Natural killer cell (primary cell): ENCODE measurements at regions not wholly inside any gene's neighbourhood (a gene's known extent, or its start where the extent isn't known, plus 50 kb on each side); places are given as distances from the start of the nearest gene placed in this dataset.

Experiments used
- ATAC-seq, 3 donors: fragments of 150-1000 bp in 2 of 3; fragments of 200-7000 bp in 1 of 3; cut with Tn5 transposase; 1 replicate in 1 of 3; 2 replicates in 2 of 3; pipeline ENCODE4 v1.10.0; 2021; ENCODE audit warnings: mild to moderate bottlenecking in 2 of 3, moderate library complexity in 2 of 3
- DNase-seq, 2 donors: peaks; one replicate each; pipeline versions ENCODE4 v3.0.0 to v3.0.0-alpha.2; 2013 to 2021; ENCODE audit warnings: mixed read lengths in 1 of 2
- H3K27ac ChIP-seq: one replicate; pipeline ENCODE4 v1.5.1; 2013; ENCODE audit warnings: mild to moderate bottlenecking, low read length
- H3K27me3 ChIP-seq: one replicate; pipeline ENCODE4 v1.6.1; 2013; ENCODE audit warnings: low read length; ENCODE audit not compliant: control insufficient read depth, insufficient read depth
- H3K36me3 ChIP-seq: one replicate; pipeline ENCODE4 v1.6.1; 2013; ENCODE audit warnings: low read length; ENCODE audit not compliant: control insufficient read depth, insufficient read depth
- H3K4me1 ChIP-seq: one replicate; pipeline ENCODE4 v1.6.1; 2013; ENCODE audit warnings: low read length; ENCODE audit not compliant: control insufficient read depth, insufficient read depth
- H3K4me3 ChIP-seq: one replicate; pipeline ENCODE4 v1.5.1; 2013; ENCODE audit warnings: low read length
- H3K9me3 ChIP-seq: one replicate; pipeline ENCODE4 v1.6.1; 2013; ENCODE audit warnings: low read length; ENCODE audit not compliant: control insufficient read depth, insufficient read depth
- H3K27ac Mint-ChIP-seq, 2 donors: one replicate each; pipeline ENCODE4 v1.8.0; 2022; ENCODE audit warnings: mild to moderate bottlenecking in 2 of 2, mixed read lengths in 2 of 2, moderate library complexity in 1 of 2
- H3K27me3 Mint-ChIP-seq, 2 donors: one replicate each; pipeline ENCODE4 v1.8.0; 2022; ENCODE audit warnings: low read depth in 2 of 2, mixed read lengths in 2 of 2
- H3K36me3 Mint-ChIP-seq: one replicate; pipeline ENCODE4 v1.8.0; 2022; ENCODE audit warnings: mixed read lengths
- H3K4me1 Mint-ChIP-seq, 2 donors: one replicate each; pipeline ENCODE4 v1.8.0; 2022; ENCODE audit warnings: mixed read lengths in 2 of 2
- H3K4me3 Mint-ChIP-seq: one replicate; pipeline ENCODE4 v1.8.0; 2022; ENCODE audit warnings: mild to moderate bottlenecking, moderate library complexity, mixed read lengths
- H3K9me3 Mint-ChIP-seq, 2 donors: one replicate each; pipeline ENCODE4 v1.8.0; 2022; ENCODE audit warnings: mixed read lengths in 2 of 2
- CTCF ChIP-seq: fragments of 200-600 bp; IDR thresholded peaks from one replicate; pipeline ENCODE4 v1.8.0; 2022; ENCODE audit warnings: antibody characterized with exemption
- WGBS: methylation state at CpG from one replicate; pipeline ENCODE4 v1.1.7; 2013; ENCODE audit warnings: missing lambda C conversion rate; ENCODE audit not compliant: insufficient coverage; 5-methylcytosine and 5-hydroxymethylcytosine counted together
- intact Hi-C: fragments of 100-400 bp; cut with micrococcal nuclease; formaldehyde crosslinking; loops from one replicate; pipeline ENCODE4 v1.14.2; 2022

- no peaks in the 10 kb centered on the region for H3K27me3 ChIP-seq
- no peak overlapping the region for H3K27ac Mint-ChIP-seq
- H3K27me3 Mint-ChIP-seq = peaks cover 0 to 2% of the 10 kb centered on the region in 2 donors
- no peaks in the 10 kb centered on the region for H3K4me1 Mint-ChIP-seq
- no peak for DNase-seq
- no peaks in the 10 kb centered on the region for H3K36me3 ChIP-seq
- H3K27ac ChIP-seq = no peak overlapping the region
- H3K4me3 ChIP-seq = no peak overlapping the region
- no peaks in the 10 kb centered on the region for H3K4me1 ChIP-seq
- intact Hi-C loops = no loop called here
- H3K4me3 Mint-ChIP-seq = no peak overlapping the region
- no peaks in the 10 kb centered on the region for H3K36me3 Mint-ChIP-seq
- no peak for TF ChIP-seq CTCF
- ATAC-seq = no peak
- H3K9me3 Mint-ChIP-seq = no peaks in the 10 kb centered on the region
- H3K9me3 ChIP-seq = no peaks in the 10 kb centered on the region
Measured at GRCh38 chr19:32177686-32178085, 167.7 kb upstream of the ZNF507 start.

- H3K27me3 ChIP-seq = no peaks in the 10 kb centered on the region
- WGBS = 75% methylated on average over 3 of the region's 5 CpGs
- no peaks in the 10 kb centered on the region for H3K36me3 Mint-ChIP-seq
- H3K4me3 Mint-ChIP-seq = no peak overlapping the region
- no peak overlapping the region for H3K27ac Mint-ChIP-seq
- intact Hi-C loops = no loop called here
- H3K4me1 ChIP-seq = no peaks in the 10 kb centered on the region
- no peak for ATAC-seq
- H3K27ac ChIP-seq = no peak overlapping the region
- no peak for TF ChIP-seq CTCF
- H3K4me3 ChIP-seq = no peak overlapping the region
- H3K9me3 ChIP-seq = no peaks in the 10 kb centered on the region
- H3K36me3 ChIP-seq = no peaks in the 10 kb centered on the region
- H3K4me1 Mint-ChIP-seq = no peaks in the 10 kb centered on the region
- no peaks in the 10 kb centered on the region for H3K9me3 Mint-ChIP-seq
- peaks cover 0 to 2% of the 10 kb centered on the region in 2 donors for H3K27me3 Mint-ChIP-seq
- DNase-seq = no peak
Measured at GRCh38 chr19:32178401-32178800, 167.0 kb upstream of the ZNF507 start.

GRCh38 chr19:32178956-32179355, 166.5 kb upstream of the ZNF507 start:
- Histone ChIP-seq H3K27me3 (no peaks in the 10 kb centered on the region), H3K4me1 (no peaks in the 10 kb centered on the region), H3K36me3 (no peaks in the 10 kb centered on the region), H3K27ac (no peak overlapping the region), H3K4me3 (no peak overlapping the region), H3K9me3 (no peaks in the 10 kb centered on the region)
- no peak for ATAC-seq
- H3K4me3 Mint-ChIP-seq = no peak overlapping the region
- no peaks in the 10 kb centered on the region for H3K36me3 Mint-ChIP-seq
- intact Hi-C loops = no loop called here
- no peak overlapping the region for H3K27ac Mint-ChIP-seq
- DNase-seq = no peak
- H3K27me3 Mint-ChIP-seq = peaks cover 0 to 2% of the 10 kb centered on the region in 2 donors
- H3K4me1 Mint-ChIP-seq = no peaks in the 10 kb centered on the region
- no peaks in the 10 kb centered on the region for H3K9me3 Mint-ChIP-seq
- TF ChIP-seq CTCF = no peak
- WGBS = 79% methylated on average over 7 of the region's 7 CpGs

GRCh38 chr19:32181216-32181920, 164.0 kb upstream of the ZNF507 start:
- Histone ChIP-seq H3K27ac (no peak overlapping the region), H3K4me3 (no peak overlapping the region), H3K36me3 (no peaks in the 10 kb centered on the region), H3K27me3 (no peaks in the 10 kb centered on the region), H3K4me1 (no peaks in the 10 kb centered on the region), H3K9me3 (no peaks in the 10 kb centered on the region)
- H3K27ac Mint-ChIP-seq = no peak overlapping the region
- H3K36me3 Mint-ChIP-seq = no peaks in the 10 kb centered on the region
- DNase-seq = no peak
- ATAC-seq = no peak
- H3K4me1 Mint-ChIP-seq = no peaks in the 10 kb centered on the region
- H3K27me3 Mint-ChIP-seq = peaks cover 0 to 2% of the 10 kb centered on the region in 2 donors
- intact Hi-C loops = no loop called here
- no peaks in the 10 kb centered on the region for H3K9me3 Mint-ChIP-seq
- no peak overlapping the region for H3K4me3 Mint-ChIP-seq
- 92% methylated on average over 13 of the region's 13 CpGs for WGBS
- no peak for TF ChIP-seq CTCF
